WTC11 (cell line): ENCODE measurements at regions not wholly inside any gene's neighbourhood (a gene's known extent, or its start where the extent isn't known, plus 50 kb on each side); places are given as distances from the start of the nearest gene placed in this dataset.

Experiments used
- ATAC-seq: fragments of 200-7000 bp; cut with Tn5 transposase; 2 replicates; pipeline ENCODE4 v1.10.0; 2021; ENCODE audit warnings: mild to moderate bottlenecking, moderate library complexity
- CTCF ChIA-PET: fragments of 300-600 bp; sonication (Branson Sonifier 250); formaldehyde crosslinking; loops from one replicate; lab custom pipeline; 2021; ENCODE audit warnings: antibody characterized with exemption; lab: Charles Lee
- POLR2A ChIA-PET: fragments of 350-600 bp; sonication (Branson Sonifier 250); formaldehyde crosslinking; loops from one replicate; lab custom pipeline; 2021; ENCODE audit warnings: antibody characterized with exemption; lab: Charles Lee
- DNase-seq: peaks from one replicate; pipeline ENCODE4 v3.0.0; 2021; ENCODE audit warnings: low spot score
- H3K27ac Mint-ChIP-seq: 2 replicates; pipeline ENCODE4 v1.8.0; 2021; ENCODE audit warnings: mixed read lengths
- H3K27me3 Mint-ChIP-seq: 2 replicates; pipeline ENCODE4 v1.8.0; 2021; ENCODE audit warnings: low read depth, mild to moderate bottlenecking, moderate library complexity, mixed read lengths
- H3K36me3 Mint-ChIP-seq: 2 replicates; pipeline ENCODE4 v1.8.0; 2021; ENCODE audit warnings: mixed read lengths
- H3K4me1 Mint-ChIP-seq: 2 replicates; pipeline ENCODE4 v1.8.0; 2022; ENCODE audit warnings: mixed read lengths
- H3K4me3 Mint-ChIP-seq: 2 replicates; pipeline ENCODE4 v1.8.0; 2021; ENCODE audit warnings: mild to moderate bottlenecking, moderate library complexity, mixed read lengths
- H3K9me3 Mint-ChIP-seq: 2 replicates; pipeline ENCODE4 v1.8.0; 2021; ENCODE audit warnings: mixed read lengths
- CDX4 ChIP-seq: fragments of 250-450 bp; sonication (Bioruptor Pico); IDR thresholded peaks from 2 replicates; pipeline ENCODE4 v1.9.0; 2021; ENCODE audit warnings: moderate library complexity, mild to moderate bottlenecking, inconsistent platforms, borderline replicate concordance
- CREM ChIP-seq: sonication (generic); formaldehyde crosslinking; IDR thresholded peaks from 2 replicates; pipeline ENCODE4 v1.8.1; 2022; ENCODE audit warnings: mild to moderate bottlenecking, missing genetic modification reagents, moderate library complexity
- ESRRA ChIP-seq: sonication (generic); formaldehyde crosslinking; IDR thresholded peaks from 2 replicates; pipeline ENCODE4 v1.8.1; 2022; ENCODE audit warnings: mild to moderate bottlenecking, missing genetic modification reagents, borderline replicate concordance
- ETV6 ChIP-seq: sonication (generic); formaldehyde crosslinking; IDR thresholded peaks from 2 replicates; pipeline ENCODE4 v1.8.1; 2022; ENCODE audit warnings: mild to moderate bottlenecking, missing genetic modification reagents
- FOXJ3 ChIP-seq: sonication (generic); formaldehyde crosslinking; IDR thresholded peaks from 2 replicates; pipeline ENCODE4 v1.9.0; 2021; ENCODE audit warnings: missing genetic modification reagents, mild to moderate bottlenecking, borderline replicate concordance
- HMGXB4 ChIP-seq: sonication (generic); formaldehyde crosslinking; IDR thresholded peaks from 2 replicates; pipeline ENCODE4 v1.8.1; 2023; ENCODE audit warnings: mild to moderate bottlenecking, moderate library complexity, missing genetic modification reagents
- IRF1 ChIP-seq: sonication (generic); formaldehyde crosslinking; IDR thresholded peaks from 2 replicates; pipeline ENCODE4 v1.8.0; 2023; ENCODE audit warnings: missing genetic modification reagents
- KAT7 ChIP-seq: sonication (generic); formaldehyde crosslinking; IDR thresholded peaks from 2 replicates; pipeline ENCODE4 v1.8.1; 2023; ENCODE audit warnings: missing genetic modification reagents, mild to moderate bottlenecking, borderline replicate concordance
- SP1 ChIP-seq: sonication (generic); formaldehyde crosslinking; conservative IDR thresholded peaks from 2 replicates; pipeline ENCODE4 v1.8.1; 2022; ENCODE audit warnings: missing genetic modification reagents
- STAT6 ChIP-seq: sonication (generic); formaldehyde crosslinking; conservative IDR thresholded peaks from 2 replicates; pipeline ENCODE4 v1.8.1; 2023; ENCODE audit warnings: mild to moderate bottlenecking, low read depth, missing genetic modification reagents, moderate library complexity
- USF2 ChIP-seq: sonication (generic); formaldehyde crosslinking; IDR thresholded peaks from 2 replicates; pipeline ENCODE4 v1.8.1; 2023; ENCODE audit warnings: mild to moderate bottlenecking, missing genetic modification reagents, moderate library complexity
- ZMAT4 ChIP-seq: fragments of 250-450 bp; sonication (Bioruptor Pico); IDR thresholded peaks from 2 replicates; pipeline ENCODE4 v1.9.0; 2021; ENCODE audit warnings: mild to moderate bottlenecking
- ZNF219 ChIP-seq: sonication (generic); formaldehyde crosslinking; IDR thresholded peaks from 2 replicates; pipeline ENCODE4 v1.8.0; 2023; ENCODE audit warnings: missing genetic modification reagents, mild to moderate bottlenecking, borderline replicate concordance
- ZNF281 ChIP-seq: sonication (generic); formaldehyde crosslinking; IDR thresholded peaks from 2 replicates; pipeline ENCODE4 v1.8.0; 2023; ENCODE audit warnings: mild to moderate bottlenecking, missing genetic modification reagents
- ZNF317 ChIP-seq: sonication (generic); formaldehyde crosslinking; IDR thresholded peaks from 2 replicates; pipeline ENCODE4 v1.8.1; 2023; ENCODE audit warnings: low read depth, mild to moderate bottlenecking, moderate library complexity, missing genetic modification reagents, borderline replicate concordance
- ZNF423 ChIP-seq: fragments of 250-450 bp; sonication (Bioruptor Pico); IDR thresholded peaks from 2 replicates; pipeline ENCODE4 v2.1.2; 2022; ENCODE audit warnings: mild to moderate bottlenecking, moderate library complexity
- ZNF425 ChIP-seq: fragments of 250-450 bp; sonication (Bioruptor Pico); conservative IDR thresholded peaks from 2 replicates; pipeline ENCODE4 v1.9.0; 2021; ENCODE audit warnings: mild to moderate bottlenecking

GRCh38 chr2:24429197-24430074 is 61.6 kb upstream of the NCOA1 start:
- peaks cover 3% of the 10 kb centered on the region; the same call in 1 of the 2 replicates for H3K9me3 Mint-ChIP-seq
- no peaks in the 10 kb centered on the region for H3K27me3 Mint-ChIP-seq
- H3K4me1 Mint-ChIP-seq = no peaks in the 10 kb centered on the region
- H3K4me3 Mint-ChIP-seq = no peak overlapping the region
- POLR2A ChIA-PET = no interaction called here
- CTCF ChIA-PET = no interaction called here
- DNase-seq = no peak
- TF ChIP-seq ZMAT4 (CRISPR knock-in tag) = no peak
- TF ChIP-seq FOXJ3 = no peak
- no peak for TF ChIP-seq CREM (CRISPR knock-in tag)
- no peak for TF ChIP-seq ZNF423
- TF ChIP-seq ZNF219 (CRISPR knock-in tag) = no peak
- no peak for TF ChIP-seq ESRRA (CRISPR knock-in tag)
- TF ChIP-seq STAT6 = no peak
- TF ChIP-seq HMGXB4 = no peak
- no peak for TF ChIP-seq USF2 (CRISPR knock-in tag)
- TF ChIP-seq ZNF317 (CRISPR knock-in tag) = no peak
- TF ChIP-seq ETV6 (CRISPR knock-in tag) = no peak
- no peak for TF ChIP-seq IRF1
- no peak for TF ChIP-seq SP1 (CRISPR knock-in tag)
- TF ChIP-seq KAT7 (CRISPR knock-in tag) = no peak
- no peak for TF ChIP-seq ZNF281
- no peak for TF ChIP-seq CDX4 (CRISPR knock-in tag)
- TF ChIP-seq ZNF425 (CRISPR knock-in tag) = no peak
- TF ChIP-seq, all 79 proteins: peak for 0
- Mint-ChIP-seq H3K36me3 (no peaks in the 10 kb centered on the region; the same call in 1 of the 2 replicates), H3K27ac (no peak overlapping the region)
- ATAC-seq = no peak
